Retina (tissue), 1 donor: ENCODE measurements at regions not wholly inside any gene's neighbourhood (a gene's known extent, or its start where the extent isn't known, plus 50 kb on each side); places are given as distances from the start of the nearest gene placed in this dataset.
"Not testable (repeated sequence)": the region's sequence is repeated elsewhere in the genome, so short reads cannot be mapped to it uniquely, and the experiment has no call there.

Experiments
- DNase-seq: peaks from one replicate; pipeline ENCODE4 v3.0.0-alpha.2; 2016

- no peak for DNase-seq
Observed at GRCh38 chr7:82624337-82624736, 180.8 kb upstream of the CACNA2D1 start.

DNA sequence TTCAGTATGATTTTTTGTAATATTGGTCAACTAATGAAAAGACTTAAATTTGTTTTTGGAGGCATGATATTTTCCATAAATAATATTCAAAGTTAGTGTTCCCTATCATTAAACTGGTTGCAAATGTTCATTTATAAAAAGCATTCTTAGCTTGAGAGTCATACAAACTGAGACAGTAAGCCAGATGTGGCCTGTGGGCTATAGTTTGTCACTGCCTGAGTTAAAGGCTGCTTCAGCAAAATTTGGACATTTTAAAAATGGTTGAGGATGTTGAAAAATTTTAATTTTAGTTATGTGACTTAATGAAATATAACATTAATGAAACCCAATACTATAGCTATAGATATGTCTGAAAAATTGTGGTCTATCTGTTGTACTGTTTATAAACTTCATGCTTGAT lies 180.2 kb upstream of the CACNA2D1 start:
- DNase-seq = no peak

GRCh38 chr7:82617156-82617555 lies 173.6 kb upstream of the CACNA2D1 start:
- DNase-seq = no peak

GRCh38 chr7:82616059-82616728 lies 172.6 kb upstream of the CACNA2D1 start:
- no peak for DNase-seq

GRCh38 chr7:82615527-82615926 lies 171.9 kb upstream of the CACNA2D1 start:
- no peak for DNase-seq

- DNase-seq = no peak
Observed at GRCh38 chr7:82609746-82610145, 166.2 kb upstream of the CACNA2D1 start.

GRCh38 chr7:82605247-82605864 lies 161.8 kb upstream of the CACNA2D1 start:
- DNase-seq = peak; percentile 35

DNA sequence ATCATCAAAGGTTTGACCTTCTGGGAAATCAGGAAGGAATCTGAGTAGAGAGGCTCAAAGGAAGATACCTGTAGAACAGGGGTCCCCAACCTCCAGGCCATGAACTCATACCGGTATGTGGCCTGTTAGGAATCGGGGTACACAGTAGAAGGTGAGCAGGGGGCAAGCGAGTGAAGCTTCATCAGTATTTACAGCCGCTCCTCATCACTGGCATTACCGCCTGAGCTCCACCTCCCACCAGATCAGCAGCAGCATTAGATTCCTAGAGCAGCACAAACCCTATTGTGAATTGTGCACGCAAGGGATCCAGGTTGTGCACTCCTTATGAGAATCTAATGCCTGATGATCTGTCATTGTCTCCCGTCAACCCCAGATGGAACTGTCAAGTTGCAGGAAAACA lies 158.5 kb upstream of the CACNA2D1 start:
- DNase-seq = no peak

DNA sequence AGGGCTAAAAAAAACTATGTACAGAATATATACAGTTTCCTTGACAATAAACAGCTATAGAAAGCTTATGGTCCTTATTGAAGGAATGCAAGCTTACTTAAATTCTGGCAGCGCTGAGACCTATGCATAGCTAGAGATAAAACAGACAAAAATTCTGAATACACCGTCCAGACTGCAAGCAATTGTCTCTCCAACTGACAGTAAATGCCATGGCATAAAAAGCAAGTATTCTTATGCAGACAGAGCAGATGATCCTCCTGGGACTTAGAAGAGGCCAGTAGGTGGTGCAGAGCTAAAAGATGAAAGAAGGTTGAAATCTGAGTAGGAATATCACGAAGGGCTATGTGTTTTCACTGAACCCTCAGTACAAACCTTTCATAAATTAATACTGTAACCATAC lies 157.0 kb upstream of the CACNA2D1 start:
- DNase-seq = peak; percentile 13

- DNase-seq = peak; percentile 18
Observed at GRCh38 chr7:82599895-82600294, 156.3 kb upstream of the CACNA2D1 start.

- no peak for DNase-seq
Observed at GRCh38 chr7:82598958-82599357, 155.4 kb upstream of the CACNA2D1 start.

GRCh38 chr7:82595795-82596194 lies 152.2 kb upstream of the CACNA2D1 start:
- not testable (repeated sequence) for DNase-seq

GRCh38 chr7:82595176-82595575 lies 151.6 kb upstream of the CACNA2D1 start:
- peak; percentile 18 for DNase-seq

- peak; percentile 55 for DNase-seq
Observed at GRCh38 chr7:82594665-82595064, 151.1 kb upstream of the CACNA2D1 start.

DNA sequence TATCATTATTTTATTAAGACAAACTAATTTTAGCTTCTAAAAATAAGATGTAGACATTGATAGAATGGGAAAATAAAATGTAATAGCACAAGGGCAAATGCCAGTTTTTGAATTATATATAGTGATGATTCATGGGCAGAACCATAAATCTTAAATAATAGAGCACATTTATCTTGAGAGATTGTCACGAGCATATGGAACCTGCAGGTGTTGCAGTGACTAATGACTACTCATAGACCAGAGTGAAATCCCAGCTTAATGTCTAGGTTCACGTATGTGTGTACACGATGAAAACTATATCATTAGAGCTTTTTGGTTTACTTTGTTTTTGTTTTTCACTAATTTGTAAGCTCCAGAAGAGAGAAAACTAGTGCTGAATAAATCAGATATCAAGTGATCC lies 150.2 kb upstream of the CACNA2D1 start:
- DNase-seq = no peak

DNA sequence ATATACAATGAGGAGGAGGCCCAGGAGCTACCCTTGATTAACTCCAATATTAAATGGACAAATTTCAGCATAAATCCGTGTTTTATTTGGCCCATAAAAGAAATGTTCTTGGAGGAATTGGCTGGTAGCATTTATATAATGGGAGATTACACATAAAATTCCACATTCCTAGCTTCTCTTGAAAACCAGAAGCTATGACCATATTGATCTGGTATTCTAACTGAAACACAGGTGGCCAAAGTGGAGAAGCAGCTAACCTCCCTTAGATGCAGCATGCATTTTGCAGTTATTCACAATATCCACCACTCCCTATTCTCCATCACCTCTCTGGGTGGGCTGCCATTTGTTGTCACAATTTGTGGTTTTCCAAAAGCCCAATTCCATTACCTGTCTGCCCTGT lies 148.8 kb upstream of the CACNA2D1 start:
- no peak for DNase-seq

GRCh38 chr7:82579047-82579446 lies 135.5 kb upstream of the CACNA2D1 start:
- no peak for DNase-seq

- DNase-seq = no peak
Observed at GRCh38 chr7:82578430-82578829, 134.9 kb upstream of the CACNA2D1 start.

DNA sequence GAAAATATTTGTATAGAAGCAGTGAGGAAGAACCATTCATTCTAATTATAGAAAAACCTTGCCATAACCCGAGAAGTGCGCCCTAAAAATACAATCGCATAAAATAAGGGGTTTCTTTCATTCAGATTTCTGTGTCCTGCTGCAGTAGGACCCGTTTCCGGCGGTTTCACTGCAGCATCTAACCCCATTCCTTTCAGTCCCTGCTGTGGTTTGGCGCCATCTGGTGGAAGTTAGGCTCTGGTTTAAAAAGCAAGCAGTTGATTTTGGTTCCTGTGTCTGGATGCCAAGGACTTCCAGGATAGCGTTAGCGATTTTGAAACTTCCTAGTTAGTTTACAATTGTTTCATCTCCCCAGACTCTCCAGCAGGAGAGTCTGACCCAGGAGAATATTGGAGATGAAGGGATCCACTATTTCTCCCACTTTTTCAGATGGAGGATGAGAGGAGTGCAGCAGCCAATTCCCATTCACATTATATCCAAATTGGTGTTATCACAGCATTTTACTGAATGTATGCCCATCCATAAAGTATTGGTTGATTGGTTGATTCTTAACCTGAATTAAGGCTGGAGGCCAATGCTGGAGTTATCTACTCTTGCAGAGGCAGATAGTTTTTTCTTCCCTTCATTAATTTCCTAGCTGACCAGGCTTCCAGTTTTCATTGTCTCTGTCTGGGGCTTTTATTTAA lies 128.8 kb upstream of the CACNA2D1 start:
- DNase-seq = peak; percentile 81

DNA sequence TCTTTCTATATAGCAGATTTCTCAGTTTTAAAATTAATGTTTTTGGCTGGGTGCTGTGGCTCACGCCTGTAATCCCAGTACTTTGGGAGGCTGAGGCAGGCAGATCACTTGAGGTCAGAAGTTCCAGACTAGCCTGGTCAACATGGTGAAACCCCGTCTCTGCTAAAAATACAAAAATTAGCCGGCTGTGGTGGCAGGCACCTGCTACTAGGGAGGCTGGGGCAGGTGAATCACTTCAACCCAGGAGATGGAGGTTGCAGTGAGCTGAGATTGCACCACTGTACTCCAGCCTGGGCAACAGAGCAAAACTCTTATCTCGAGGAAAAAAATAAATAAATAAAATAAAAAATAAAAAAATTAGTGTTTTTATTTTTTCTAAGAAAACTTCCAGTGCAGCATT lies 127.5 kb upstream of the CACNA2D1 start:
- DNase-seq = not testable (repeated sequence)

DNA sequence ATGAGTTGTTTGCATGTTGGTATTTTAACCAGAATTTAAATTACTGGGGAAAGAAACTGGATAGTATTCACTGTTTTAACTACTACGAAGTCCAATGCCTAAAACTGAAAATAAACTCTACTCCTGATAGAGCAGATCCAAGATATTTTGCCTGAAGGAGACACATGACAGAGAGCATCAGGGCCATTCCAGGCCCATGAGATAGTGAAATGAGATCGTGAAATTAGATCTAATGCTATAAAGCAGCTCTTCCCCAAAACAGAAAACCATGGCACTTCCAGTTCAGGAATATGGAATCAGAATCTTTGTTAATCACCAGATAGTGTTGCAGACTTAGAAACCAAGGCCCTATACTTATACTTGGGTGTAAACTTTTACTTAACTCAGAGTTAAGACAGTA lies 124.3 kb upstream of the CACNA2D1 start:
- DNase-seq = no peak

GRCh38 chr7:82567356-82567755 lies 123.8 kb upstream of the CACNA2D1 start:
- no peak for DNase-seq

- DNase-seq = no peak
Observed at GRCh38 chr7:82566752-82567151, 123.2 kb upstream of the CACNA2D1 start.

- no peak for DNase-seq
Observed at GRCh38 chr7:82562716-82563404, 119.3 kb upstream of the CACNA2D1 start.
